NCI-H345 treated with DMSO at 0.1 percent for 48 hours (cell line): ENCODE measurements at regions not wholly inside any gene's neighbourhood (a gene's known extent, or its start where the extent isn't known, plus 50 kb on each side); places are given as distances from the start of the nearest gene placed in this dataset.
"Not testable (repeated sequence)": the region's sequence is repeated elsewhere in the genome, so short reads cannot be mapped to it uniquely, and the experiment has no call there.

ENCODE experiments used
- DNase-seq: peaks from one replicate; lab custom pipeline; 2025; ENCODE audit not compliant: unreplicated experiment; lab: John Stamatoyannopoulos, UW

DNA sequence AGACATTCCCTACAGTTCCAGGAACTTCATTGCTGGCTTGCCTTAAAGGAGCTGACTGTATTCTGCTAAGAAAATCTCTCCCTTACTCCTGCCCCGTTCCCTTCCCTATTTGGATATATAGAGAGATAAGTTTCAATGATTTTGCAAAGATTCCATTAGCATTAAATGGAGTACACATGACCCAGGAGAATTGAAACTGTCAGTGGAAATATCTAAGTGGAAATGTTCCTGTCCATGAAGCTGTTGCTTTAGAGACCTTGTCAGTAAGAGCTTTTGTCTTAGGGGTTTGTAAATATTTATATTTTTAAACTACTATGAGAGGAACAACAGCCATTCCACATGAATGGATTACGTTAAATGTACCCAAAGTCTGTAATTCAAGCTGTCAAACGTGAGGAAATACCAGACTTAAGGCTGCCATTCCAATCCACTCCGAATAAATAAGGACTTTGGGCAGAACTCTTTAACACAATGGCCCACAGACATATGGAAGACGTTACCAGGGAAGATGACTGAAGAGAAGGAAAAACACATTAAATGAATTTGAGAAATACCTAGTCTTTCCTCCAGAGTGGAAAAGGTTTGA is 387.1 kb upstream of the PAPPA start:
- no peak for DNase-seq

DNA sequence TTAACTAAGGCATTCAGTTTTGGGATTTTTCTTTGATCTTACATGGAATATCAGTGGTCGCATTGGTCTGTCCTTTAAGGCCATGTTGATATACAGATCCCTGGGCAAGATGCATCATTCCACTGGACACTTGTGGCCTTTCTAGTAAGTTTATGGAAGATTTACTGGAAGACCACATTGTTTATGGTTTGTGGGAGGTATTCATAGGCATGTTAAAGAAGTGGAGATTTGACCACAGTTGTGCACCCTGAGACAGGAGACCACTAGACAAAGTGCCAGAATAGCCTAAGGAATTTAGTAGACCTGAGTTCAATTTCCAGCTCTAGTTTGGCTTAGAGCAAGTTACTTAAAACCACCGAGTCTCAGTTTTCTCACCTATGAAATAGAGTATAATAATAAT is 383.1 kb upstream of the PAPPA start:
- no peak for DNase-seq

DNA sequence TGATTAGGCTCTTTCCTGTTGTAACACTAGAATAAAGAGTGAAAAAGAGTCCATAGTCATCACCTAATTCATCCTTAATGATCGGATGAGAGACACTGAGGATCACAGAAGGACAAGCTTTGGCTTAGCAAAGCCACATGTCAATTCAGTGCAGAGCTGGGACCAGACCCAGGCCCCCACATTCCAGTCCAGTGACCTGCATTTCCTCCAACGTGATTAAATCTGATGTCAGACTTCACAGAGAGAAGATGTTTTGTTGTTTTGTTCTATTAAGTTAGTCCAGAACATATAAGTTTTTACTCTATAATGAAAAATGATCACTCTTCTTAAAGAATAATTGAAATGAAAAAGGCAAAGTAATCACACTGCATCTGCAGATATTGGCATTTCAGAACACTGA is 377.9 kb upstream of the PAPPA start:
- DNase-seq: no peak

DNA sequence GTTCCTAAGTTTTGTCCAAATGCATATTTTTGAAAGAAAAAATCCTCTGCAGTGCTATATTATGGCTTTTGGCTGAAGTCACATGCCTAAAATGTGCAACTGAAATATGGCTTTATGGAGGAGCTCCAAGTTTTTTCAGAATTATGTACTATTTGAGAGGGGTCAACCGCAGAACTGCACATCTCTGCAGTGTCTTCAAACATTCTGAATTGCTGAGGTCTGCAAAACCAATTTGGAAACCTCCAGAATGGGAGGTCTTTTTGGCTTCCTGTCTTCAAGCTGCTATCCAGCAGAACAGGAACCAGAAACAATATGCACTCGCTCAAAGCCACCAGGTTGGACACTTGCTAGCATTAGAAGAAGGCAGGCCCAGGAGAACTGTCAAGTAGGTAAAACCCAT is 376.0 kb upstream of the PAPPA start:
- no peak for DNase-seq

DNA sequence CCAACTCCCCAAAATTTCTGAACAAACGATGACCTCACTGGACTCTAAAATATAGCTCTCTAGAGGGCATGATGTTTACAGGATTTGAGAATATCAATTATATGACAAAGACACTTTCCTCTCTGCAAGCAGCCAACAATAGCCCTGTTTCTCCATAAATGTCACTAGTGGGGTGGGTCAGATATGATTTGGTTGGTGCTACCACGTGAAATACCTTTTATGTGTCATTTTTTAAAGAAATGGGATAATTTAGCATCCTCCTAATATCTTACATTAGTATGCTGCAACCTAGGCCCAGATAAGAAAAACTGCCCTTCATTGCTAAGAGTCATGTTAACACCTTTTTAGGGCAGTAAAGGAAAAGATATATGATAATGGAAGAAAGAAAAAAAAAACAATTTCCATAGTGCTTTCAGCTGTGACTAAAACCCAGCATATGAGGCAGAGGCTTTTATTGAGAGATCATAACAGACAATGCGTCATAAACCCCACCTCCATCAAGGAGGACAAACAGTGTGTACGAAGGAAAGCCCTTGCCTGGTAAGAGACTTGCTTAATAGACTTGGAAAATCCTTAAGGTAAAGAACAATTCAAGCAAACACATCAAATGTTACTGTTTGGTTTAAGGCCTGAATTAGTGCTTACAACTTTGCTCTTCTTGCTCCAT is 372.4 kb upstream of the PAPPA start:
- DNase-seq: no peak

DNA sequence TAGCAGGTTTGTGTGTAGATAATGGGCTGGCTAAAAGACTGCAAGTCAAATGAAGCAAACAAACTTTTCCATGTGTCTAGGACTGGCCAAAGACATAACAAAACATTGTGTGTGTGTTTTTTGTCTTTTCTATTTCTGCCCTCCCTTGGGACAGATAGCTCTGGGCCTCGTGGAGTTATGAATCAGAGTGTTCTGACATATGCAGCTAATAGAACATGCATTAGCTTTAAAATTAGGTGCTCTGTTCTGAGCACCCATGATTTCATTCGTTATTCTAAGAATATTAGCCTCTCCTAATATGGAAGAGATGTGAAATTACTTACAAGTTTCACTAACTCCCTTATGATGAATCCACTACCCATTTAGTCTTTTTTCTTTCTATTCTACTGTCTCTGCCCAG is 367.3 kb upstream of the PAPPA start:
- DNase-seq: no peak

DNA sequence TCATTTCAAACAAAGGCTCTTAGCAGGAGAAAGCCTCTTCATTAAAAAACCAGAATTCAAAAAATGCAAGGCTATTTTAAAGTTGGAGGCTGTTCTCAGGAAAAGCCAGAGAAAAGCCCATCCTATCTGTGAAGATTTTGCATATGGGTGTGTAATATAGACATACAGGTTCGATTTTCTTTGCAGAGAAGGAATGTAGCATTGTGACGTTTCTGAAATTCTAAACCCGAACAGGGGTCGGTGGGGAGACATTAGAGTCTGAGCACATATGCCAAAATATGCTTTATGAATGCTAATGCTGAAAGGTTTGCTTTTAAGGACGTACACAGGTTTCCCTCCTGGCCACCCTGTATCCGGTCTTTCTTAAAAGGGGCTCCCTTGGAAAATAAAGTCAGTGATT is 363.1 kb upstream of the PAPPA start:
- no peak for DNase-seq

DNA sequence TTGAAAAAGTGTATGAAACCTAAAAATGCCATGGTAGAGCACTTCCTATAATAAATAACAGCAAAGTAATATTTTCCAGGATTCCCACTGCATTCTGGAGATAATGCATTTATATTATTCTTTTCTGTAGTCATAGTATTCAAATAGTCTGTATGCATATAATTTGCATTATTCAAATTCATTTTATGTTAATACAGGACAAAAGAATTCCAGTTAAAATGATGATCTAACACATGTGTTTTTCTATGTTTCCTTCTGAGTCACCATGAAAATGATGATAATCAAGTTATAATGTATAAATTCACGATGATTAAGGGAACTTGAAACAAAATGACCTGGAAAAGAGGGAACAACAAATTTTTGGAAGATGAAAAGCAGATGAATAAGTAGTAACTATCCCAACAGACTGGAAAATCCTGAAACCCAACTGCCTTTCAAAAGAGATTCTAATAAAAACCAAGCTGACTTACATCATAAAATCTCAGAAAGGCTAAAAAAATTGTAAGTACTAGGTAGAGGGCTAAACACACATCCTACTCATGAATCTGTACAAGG is 358.6 kb upstream of the PAPPA start:
- no peak for DNase-seq

DNA sequence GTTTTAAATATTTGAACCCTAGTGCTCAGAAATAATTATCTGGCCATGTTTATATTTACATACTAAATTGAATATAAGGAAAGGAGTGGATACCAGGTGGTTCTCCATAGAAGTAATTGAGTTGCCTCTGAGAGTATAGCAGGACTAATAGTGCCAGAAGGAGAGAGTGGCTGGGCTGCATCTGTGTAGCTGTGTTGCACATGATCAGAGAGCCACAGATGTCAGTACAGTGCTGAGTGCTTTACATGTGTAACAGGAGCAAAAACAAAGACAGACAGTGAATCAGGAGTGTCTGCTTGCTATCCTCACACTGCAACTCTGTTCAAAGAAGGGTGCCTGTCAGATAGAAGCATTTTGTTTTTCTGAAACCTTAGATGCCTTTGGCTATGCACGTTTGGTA is 353.9 kb upstream of the PAPPA start:
- DNase-seq: no peak

DNA sequence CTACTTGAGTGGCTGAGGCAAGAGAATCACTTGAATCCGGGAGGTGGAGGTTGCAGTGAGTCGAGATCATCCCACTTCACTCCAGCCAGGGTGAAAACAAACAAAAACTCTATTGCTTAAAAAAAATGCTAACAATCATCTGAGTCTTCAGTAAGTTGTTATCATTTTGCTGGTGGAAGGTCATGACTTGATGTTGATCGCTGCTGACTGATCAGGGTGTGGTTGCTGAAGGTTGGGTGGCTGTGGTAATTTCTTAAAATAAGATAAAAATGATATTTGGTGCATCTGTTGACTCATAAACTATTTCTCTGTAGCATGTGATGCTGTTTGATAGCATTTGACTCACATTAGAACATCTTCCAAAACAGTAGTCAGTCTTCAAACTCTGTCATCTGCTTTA is 349.4 kb upstream of the PAPPA start:
- DNase-seq: no peak

DNA sequence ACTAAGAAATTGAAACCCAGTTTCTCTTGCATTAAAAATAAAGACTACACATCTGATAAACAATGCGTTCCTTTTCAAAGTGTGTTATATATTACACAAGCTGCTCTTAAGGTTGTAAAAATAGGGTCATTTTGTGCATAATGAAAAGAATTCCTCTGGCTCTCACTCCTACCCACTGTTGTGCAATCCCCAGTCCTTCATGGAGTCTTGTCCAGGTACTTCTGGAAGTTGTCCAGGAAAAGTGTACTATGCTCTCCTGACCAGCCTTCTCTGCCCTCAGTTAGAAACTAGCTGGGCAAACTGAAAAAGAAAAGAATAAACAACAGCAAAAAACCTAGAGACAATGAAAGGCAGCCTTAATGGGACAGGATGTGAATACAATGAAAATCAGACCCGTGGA is 345.5 kb upstream of the PAPPA start:
- DNase-seq: no peak

DNA sequence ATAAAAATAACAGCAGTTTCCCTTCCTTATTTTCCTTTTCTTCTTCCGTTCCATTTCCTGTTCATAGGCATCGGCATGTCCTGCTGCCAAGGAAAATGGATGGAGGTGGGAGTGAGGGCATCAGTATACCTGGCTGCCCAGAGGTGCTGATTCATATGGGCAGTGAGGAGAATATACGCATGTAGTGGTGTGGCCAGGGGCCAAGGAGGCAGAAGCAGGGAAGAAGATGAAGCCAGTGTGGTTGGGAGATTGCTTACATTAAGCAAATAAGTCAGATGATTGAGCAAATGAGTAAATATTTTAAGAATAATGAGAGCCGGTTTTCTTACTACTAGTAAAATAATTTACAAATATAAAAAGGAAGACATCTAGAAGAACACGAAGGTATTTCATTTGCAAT is 344.9 kb upstream of the PAPPA start:
- DNase-seq: no peak

DNA sequence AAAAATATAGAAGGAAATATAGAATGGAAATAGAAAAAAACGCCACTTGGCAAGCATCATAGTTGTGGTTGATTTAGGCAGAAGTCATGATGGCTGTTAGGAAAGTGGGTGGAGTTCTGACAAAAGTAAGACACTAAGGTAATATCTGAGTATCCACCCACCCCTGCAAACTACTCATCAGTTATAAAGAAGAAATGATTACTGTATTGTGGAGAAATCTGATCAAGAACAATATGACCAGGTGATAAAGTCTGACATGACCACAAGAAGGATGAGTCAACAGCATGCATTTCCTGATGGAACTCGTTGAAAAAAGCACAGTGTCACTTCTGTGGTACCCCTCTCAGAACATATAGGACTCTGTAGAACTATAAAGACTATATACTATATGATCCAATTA is 343.4 kb upstream of the PAPPA start:
- no peak for DNase-seq

DNA sequence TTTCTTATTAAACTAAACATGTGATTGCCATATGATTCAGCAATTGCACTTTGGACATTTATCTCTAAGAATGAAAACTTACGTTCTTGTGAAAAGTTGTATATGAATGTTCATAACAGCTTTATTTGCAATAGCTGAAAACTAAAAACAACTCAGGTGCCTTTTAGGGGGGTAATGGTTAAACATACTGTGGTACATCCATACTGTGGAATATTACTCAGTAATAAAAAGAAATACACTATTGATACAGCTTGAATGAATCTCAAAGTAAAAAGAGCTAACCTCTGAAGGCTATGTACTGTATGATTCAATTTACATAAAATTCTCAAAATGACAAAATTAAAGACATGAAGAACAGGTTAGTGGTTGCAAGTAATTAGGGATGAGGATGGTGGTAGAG is 339.5 kb upstream of the PAPPA start:
- DNase-seq: no peak

DNA sequence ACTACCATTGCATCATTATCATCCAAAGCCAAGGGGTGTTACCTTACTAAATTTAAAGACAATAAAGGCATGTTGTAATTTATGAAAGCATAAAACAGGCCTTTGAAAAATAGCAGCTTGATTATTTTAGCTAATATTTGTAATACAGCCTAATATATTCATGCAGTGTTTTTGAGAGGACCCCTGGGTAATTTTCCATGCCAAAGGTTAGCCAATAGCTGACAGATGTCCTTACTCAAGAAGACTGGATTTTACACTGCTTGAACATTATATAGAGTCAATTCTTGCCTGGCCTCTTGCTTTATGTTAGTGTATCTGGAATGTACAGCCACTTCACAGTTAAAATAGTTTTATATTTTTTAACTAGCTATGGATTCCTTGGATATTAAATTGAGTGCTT is 337.8 kb upstream of the PAPPA start:
- DNase-seq: no peak

DNA sequence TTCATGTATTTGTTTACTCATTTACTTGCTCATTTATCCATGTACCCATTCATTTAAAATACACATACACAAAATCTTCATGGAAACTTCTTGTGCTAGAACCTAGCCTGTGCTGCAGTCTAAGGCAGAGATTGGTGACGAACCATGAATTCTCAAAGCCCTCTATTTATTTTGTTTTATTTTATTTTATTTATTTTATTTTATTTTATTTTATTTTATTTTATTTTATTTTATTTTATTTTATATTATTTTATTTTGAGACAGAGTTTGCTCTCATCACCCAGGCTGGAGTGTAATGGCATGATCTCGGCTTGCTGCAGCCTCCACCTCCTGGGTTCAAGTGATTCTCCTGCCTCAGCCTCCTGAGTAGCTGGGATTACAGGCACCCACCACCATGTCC is 334.9 kb upstream of the PAPPA start:
- DNase-seq: not testable (repeated sequence)

DNA sequence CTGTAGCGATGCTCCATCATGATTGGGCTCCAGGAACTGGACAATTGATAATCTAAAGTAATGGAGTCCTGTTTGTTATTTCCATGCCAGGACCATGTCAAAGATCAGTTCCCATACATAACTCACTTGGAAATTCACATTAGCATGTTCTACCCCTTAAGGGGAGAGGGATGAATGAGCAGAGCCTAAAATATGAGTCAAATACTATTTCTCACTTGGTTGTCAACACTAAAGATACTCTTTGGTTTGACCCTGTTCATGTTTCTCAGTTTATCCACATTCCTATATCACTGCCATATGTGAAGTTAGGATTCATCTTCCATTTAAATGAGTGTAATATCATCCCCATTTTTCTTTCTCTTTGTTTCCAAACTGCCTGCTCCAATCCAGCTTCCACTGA is 321.6 kb upstream of the PAPPA start:
- DNase-seq: no peak

DNA sequence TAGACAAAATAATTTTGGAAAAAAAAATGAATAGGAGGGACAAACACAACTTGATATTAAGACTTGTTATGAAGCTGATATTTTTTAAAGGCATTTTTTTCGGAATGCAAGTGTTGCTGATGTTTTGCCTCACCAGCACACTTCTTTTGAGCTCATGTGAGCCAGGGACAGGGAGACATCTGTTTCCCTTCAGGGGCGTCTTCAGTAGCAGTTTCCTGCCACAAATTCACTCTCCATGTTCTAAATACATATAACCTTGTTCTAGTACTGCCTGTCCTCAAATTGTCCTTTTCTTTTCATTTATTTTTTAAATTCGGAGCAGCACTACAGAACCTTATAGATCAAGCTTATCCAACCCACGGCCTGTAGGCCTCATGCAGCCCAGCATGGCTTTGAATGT is 316.0 kb upstream of the PAPPA start:
- no peak for DNase-seq

DNA sequence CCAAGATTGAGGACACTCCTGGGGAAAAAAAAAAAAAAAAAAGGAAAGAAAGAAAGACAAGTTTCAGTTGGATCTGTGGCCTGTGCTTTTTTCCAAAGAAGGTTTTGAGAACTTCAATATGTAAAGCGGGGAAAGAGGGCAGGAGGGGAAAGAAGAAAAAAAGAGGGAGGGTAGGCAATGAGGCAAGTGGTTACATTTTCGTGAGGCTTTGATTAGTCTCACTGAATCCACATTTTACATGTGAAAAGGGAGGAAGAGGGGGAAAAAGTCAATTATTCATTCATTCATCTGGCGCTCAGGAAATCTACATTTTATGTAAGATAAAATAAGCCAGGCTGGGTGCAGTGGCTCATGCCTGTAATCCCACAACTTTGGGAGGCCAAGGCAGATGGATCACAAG is 315.2 kb upstream of the PAPPA start:
- DNase-seq: no peak

DNA sequence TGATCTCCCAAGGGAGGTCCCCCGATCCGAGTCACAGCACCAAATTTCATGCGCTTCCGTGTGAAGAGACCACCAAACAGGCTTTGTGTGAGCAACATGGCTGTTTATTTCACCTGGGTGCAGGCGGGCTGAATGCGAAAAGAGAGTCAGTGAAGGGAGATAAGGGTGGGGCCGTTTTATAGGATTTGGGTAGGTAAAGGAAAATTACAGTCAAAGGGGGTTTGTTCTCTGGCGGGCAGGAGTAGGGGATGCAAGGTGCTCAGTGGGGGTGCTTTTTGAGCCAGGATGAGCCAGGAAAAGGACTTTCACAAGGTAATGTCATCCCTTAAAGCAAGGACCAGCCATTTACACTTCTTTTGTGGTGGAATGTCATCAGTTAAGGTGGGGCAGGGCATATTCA is 309.2 kb upstream of the PAPPA start:
- not testable (repeated sequence) for DNase-seq

DNA sequence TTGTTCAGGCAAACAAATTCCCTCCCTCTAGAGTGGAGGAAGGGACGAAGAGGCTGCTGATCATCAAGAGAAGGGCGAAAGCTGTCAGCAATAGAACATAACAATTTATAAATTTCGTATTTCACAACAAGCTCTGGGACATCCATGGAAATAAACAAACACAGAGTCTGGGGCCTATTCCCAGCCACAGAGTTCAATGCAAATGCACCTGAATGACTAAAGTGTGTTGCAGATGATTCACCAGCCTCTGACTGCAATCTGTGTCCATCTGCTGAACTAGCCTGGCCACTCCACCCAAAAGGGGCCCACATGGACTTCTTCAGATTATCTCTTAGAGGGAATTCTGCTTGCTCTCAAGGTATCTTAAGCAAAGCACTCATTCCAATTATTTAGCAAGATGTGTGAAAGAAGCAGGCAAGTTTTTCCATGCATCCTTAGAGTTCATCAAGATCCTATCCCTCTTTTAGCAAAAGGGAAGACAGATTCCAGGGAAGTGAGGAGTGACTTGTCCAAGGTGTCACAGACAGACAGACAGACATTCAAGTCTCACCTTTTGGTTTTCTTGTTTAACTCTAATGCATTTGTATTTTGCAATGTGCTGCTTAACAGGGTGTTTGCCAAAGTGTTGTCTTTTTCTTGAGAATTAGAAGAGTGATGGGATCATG is 307.8 kb upstream of the PAPPA start:
- DNase-seq: no peak

DNA sequence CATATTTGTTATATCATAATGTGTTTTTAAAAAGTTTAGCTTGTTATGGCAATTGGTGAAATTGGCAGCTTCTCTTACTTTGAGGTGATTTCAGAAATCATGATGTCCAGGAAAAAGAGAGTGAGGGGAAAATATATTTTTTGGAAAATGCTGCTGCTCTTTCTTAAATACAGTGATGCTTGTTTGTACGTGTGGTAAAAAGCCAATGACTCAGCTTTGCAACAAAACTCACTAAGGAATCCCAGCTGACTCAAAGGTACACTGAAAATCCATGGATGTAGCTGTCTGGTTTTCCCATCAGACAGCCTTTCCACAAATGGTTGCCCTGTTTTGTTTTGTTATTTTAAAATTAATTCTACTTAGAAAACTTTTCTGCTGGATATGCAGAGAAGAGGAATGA is 306.4 kb upstream of the PAPPA start:
- DNase-seq: no peak
